GM19463 (cell line): ENCODE measurements at regions not wholly inside any gene's neighbourhood (a gene's known extent, or its start where the extent isn't known, plus 50 kb on each side); places are given as distances from the start of the nearest gene placed in this dataset.
A peak's percentile ranks its signal among the peaks of the same experiment; 100 is the strongest.
"Not testable (repeated sequence)": the region's sequence is repeated elsewhere in the genome, so short reads cannot be mapped to it uniquely, and the experiment has no call there.

Experiments used
- ATAC-seq: cut with Tn5 transposase; IDR thresholded peaks from one replicate; pipeline ENCODE4 v1.9.1; 2021; ENCODE audit warnings: mild to moderate bottlenecking, moderate library complexity; ENCODE audit not compliant: unreplicated experiment

DNA sequence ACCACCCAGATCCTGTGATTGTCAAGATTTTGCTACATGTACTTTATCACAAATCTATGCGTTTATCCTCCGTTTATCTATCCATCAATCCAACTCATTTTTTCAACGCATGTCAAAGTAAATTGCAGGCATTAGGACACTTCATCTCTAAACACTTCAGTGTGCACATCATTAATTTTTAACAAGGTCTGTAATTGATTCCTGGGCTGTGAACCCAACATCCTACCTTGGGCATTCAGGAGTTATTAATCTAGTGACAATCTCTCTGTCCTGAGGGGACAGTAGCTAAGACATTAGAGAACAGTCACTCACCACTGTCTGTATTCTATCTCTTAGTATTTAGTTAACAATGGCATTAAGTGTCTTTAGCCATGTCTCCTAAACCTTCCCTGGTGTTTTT is 264.7 kb downstream of the SOX9 start:
- ATAC-seq: no peak

DNA sequence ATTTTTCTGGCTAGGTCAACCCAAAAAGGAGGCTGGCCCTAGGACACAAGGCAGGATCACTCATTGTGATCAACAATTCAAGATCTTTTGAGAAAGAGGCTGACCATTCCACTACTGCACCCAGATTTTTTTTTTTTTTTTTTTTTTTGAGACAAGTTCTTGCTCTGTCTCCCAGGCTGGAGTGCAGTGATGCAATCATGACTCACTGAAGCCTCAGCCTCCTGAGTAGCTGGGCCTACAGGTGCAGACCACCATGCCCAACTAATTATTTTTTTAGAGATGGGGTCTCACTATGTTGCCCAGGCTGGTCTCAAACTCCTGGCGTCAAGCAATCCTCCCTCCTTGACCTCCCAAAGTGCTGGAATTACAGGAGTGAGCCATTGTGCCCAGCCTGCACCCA is 265.4 kb downstream of the SOX9 start:
- not testable (repeated sequence) for ATAC-seq

DNA sequence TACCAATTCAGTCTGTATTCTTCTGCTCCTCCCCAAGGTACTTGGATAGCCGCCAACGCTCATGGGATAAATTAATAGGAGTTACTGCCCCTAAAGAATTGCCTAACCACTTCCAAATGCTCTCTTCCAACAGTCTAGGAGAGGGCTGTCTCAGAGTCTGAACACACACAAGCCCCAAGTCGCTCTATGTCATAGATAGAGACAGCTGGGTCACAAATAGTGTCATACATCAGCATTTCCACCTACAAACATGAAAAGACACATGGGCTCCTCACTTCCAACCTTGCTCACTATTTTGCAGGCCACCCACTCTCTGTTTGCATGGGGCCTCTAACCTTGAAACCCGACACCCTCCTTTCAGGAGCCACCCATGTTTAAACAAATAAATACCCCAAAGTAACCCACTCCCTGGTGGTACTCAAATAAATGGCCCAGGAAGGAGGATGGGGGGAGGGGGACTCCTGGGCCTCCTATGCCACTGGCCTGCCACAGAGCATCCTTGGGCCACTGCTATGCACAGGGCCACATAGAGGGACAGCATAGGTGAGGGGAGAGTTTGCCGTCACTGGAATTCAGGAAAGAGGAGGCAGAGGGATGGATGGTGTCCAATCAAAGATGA is 265.9 kb downstream of the SOX9 start:
- ATAC-seq: no peak

DNA sequence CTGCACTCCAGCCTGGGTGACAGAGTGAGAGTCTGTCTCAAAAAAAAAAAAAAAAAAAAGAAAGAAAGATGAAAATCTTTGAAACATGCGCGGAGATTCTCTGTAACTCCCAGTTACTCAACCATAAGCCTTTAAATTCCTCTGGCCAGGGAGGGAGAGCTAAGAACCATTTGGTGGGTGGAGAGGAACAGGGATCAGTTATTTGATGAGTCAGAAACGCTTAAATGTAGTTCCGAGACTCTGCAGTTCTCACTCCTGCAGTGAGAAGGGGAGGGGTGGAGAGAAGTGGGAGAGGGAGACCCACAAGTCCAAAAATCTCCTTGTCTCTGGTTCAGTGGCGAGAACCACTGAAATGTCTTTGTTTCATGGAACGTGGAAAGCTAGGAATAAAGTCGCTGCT is 266.7 kb downstream of the SOX9 start:
- ATAC-seq: no peak

DNA sequence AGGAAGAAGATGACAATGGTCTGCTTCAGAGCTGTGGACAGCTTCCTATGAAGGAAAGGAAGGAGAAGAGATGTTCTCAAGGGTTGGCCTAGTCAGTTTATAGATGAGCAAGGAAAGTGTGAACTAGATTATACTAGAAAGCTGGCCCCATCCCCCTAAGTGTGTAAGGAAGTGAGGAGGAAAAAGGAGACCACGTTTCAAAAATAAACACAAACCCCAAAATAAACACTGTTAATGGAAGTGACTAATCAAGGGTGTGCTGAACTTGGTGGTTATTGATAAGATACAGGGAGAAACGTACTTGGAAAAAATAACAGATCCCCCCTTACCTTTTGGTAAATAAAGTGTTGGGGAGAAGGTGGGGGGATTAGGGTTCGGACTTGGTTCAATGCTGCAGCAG is 267.1 kb downstream of the SOX9 start:
- ATAC-seq: no peak

DNA sequence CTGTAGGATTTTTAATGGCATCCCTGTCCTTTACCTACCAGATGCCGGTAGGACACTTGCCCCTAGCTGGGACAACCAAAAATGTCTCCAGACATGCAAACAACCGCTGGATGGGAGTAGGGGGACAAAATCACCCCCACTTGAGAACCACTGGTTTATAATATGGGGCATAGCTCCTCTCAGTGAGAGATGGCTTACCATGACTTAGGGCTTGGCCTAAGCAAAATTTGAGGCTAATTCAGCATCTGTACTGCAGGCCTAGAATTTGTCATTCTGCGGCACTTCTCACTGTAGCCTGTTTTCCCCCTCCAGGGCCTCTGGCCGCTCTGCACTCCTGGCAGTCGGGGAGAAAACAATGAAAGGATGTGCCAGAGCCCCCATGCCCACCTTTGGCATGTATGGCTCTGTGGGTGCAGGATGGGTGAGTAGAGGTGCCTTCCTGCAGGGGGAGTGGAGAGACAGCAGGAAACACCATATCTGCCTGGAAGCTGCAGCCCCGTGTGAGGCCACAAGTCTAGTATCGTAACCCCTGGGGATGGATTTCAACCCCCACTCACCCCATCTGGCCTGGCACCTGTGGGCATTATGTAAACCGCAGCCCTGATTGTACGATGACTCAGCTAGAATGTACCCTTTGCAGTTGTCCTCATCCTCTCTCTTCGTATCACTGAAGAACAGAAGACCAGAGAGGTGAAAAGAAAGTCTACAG is 268.1 kb downstream of the SOX9 start:
- ATAC-seq: peak; percentile 80

DNA sequence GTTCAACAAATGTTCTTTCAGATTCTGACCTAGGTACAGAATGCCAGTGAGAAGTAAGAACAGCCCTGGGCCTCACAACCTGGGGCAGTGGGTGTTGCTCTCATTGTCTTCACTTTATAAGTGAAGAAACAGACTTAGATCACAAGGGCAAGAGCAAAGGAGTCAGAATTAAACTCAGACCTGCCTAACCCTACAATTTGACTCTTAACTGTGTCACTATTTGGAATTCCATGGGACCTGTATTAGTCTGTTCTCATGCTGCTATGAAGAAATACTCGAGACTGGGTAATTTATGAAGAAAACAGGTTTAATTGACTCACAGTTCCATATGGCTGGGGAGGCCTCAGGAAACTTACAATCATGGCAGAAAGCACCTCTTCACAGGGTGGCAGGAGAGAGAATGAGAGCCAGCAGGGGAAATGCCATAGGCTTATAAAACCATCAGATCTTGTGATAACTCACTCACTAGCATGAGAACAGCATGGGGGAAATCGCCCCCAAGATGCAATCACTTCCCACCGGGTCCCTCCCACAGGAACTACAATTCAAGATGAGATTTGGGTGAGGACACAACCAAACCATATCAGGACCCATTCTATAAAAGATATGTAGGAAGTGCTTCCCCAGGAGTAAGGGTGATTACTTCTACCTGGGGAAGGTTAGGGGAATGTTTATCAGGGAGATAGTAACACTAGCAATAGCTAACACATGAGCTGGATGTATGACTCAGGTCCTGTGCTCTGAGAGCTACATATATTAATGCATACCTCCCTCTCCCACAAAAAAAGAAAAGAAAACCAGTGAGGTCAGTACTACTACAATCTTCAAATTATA is 270.1 kb downstream of the SOX9 start:
- ATAC-seq: no peak

DNA sequence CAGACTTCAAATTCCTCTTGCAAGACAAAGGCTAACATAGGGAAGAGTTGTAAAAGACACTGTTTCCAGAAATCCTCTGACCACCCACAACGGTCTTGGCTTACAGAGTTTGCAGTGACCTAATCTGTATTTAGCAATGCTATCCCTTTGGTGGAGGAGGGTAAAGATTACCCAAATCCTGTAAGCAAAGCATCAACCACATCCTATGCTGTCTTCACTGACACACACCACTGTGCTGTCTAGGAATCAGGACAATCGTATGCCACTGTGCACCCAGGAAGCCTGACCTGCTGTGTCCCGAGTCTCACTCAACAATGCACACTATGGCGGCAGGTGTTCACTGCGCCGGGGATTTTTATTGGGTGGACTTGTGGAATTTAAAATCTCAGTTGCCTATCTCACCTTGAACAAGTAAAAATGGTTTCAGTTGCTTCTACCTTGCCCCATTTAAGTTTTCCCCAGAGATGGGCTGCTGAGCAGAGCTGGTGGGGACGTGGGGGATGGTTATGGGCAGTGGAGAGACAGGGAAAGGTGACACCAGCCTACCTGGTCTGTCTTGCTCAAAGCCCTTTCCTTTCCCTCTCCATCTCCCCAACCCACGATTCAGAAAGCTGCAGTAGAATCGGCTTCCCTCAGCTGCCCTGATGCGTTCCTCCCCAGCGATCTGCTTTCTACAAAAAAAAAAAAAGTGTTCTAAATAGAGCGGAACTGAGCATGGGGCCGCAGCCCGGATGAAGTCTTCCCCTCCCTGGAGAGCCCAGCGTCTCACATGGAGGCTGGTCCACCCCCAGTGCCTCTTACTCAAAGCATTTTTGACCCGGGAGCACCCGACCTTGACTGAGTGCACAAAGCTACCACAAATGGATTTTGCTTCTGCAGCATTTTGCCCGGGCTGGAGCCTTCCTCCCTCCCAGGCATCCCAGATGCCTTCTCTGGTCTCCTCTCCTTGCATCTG is 271.5 kb downstream of the SOX9 start:
- ATAC-seq: no peak

DNA sequence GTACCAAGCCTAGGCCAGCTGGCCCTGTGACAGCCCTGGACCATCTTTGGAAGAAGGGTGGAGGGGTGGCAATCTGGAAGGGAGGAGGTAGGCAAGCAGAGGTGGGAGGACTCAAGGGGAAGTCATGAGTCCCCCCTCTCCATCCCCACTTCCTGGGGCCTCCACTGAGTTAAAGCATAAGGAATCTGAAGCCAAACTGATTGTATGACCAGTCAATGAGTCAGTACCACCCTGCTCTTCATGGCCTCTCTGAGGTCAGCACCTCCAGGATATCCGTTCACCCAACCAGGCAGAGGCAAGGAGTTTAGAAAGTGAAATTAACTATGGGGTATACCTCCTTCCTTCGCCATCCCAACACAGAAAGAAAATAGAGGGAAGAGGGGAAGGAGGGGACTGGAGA is 272.7 kb downstream of the SOX9 start:
- ATAC-seq: no peak

DNA sequence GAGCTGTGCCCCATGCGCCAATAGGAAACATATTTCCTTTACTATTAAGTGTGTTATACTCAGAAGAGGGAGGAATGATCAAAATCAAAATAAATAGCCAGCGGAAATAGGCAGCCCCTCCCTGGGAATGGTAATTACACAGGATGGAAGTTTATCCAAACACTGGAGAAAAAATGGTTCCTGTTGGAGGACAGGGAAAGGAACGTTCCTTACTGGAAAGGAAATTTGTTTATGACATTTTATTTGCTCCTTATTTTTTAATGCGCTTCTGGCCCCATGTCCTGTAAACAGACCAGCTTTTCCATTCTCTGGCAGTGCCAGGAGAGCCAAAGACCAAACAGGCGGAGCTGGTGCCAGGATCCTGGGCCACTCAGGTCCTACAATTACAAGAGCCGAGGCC is 273.7 kb downstream of the SOX9 start:
- no peak for ATAC-seq

DNA sequence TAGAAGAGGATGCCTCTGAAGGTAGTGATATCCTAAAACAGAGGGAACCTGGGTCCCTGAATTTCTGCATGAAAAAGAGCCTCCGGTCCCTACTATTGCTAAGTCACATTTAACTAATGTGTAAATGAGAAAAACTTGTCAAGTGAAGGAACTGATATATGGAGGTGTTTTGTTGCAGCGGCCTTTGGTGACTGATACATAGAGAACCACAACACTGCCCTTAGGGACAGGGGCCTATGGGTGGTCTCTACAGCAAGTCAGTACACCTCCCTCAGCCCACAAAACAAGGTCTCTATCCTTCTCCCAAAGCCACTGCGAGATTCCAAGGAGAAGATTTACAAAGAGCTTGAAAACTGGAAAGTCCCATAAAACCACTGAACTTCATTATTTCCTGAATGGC is 275.3 kb downstream of the SOX9 start:
- ATAC-seq: no peak

DNA sequence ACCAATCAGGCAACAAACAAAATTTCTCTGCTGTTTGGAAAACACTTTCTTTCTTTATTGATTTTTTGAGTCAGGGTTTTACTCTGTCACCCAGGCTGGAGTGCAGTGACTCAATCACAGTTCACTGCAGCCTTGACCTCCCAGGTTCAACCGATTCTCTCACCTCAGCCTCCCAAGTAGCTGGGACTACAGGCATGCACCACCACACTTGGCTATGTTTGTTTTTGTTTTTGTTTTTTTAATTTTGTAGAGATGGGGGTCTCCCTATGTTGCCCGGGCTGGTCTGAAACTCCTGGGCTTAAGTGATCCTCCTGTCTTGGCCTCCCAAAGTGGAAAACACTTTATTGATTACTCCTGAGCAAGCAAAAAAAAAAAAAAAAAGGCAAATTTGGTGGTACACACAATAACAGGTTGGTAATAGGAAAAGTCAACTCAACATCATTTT is 276.4 kb downstream of the SOX9 start:
- no peak for ATAC-seq

DNA sequence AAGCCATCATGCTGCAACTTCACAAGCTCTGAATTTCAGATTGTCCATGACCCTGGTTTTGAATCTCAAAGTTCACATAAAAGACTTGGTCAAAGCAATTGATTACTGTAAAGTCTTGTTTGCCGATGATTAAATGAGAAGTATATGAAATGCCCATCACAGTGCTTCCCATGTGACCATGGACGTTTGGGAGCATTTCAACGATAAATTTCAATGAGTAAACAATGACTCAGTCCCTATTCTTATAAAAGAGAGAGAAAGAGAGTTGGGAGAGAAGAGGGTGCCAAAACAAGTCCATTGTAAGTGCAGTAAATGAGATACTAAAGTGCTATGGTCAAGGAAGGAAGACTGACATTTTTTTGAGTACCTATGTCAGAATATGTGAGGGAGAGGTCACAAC is 276.9 kb downstream of the SOX9 start:
- ATAC-seq: no peak

DNA sequence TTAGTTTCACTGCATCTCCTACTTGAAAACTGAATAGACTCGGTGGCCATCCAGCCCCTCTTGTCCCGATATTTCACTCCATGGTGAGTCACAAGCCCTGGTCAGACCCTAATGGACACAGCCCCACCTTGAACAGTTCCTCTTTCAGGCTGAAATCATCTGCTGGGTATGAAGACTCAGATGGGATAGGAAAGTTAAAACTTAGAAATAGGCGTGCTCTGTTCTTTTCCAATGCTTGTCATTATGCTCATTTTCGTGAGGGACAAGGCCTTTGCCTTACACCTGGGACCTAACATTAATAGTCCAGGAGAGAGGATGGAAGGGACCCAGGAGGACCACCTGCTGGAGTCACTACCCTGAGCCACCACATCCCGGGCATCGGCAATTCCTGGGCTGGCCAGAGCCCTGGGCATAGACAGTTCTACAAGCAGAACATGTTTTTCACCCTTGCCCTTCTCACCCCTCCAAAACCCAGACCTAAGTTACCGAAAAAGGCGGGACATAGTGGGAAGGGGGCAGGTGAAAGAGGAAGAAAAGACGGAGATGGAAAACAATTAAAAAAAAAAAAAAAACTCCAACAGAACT is 278.3 kb downstream of the SOX9 start:
- no peak for ATAC-seq

DNA sequence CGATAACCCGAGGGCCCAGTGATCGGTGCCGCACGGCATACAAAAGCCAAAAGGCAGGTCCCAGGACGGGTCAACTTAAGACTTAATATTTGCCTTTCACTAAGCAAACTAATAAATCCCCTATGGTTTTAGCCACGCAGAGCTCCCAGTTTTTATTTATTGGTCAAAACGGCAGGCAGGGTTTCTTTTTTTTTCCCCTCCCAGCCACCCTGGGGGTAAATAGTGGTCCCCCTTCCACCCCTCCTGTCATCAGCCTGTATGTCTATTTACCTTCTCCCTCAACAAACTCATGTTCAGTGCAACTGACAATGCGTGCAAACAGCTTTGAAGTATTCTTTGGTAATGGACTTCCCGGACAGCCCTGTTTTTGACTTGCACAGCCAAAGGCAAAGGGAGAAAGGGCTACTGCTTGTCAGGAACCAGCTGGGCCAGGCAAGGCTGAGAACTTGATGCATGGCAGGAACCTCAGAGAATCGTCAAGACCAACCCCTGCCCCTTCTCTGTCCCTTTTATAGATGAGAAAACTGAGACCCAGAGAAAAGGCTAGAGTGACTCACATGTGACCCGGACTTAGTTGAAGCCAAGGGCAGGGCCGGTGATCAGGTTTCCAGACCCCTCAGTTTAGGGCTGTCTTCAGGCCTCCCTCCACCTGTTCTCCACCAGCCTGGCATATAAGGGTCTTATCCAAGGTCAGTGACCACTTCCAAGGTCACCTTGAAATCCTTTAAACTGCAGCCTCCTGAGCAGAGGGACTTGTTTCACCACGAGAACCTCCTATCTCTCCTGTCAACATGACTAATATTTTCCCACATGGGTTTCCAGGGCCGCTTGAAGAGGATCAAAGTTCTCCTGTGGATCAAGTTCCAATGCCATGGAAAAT is 279.0 kb downstream of the SOX9 start:
- ATAC-seq: no peak

DNA sequence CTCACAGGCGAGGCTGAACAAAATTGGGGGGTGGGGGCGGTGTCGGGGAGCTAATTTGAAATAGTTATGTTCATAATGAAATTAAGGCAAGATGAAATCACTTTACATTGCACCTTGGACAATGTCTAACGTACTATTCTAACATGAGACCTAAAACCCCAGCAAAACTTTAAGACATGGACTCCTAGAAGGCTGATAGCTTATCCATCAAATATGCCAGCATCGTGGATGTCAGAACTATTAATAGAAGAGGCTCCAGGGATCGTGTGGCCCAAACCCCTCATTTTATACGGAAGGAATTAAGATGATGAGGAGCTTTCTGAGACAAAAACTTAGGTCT is 279.6 kb downstream of the SOX9 start:
- no peak for ATAC-seq

DNA sequence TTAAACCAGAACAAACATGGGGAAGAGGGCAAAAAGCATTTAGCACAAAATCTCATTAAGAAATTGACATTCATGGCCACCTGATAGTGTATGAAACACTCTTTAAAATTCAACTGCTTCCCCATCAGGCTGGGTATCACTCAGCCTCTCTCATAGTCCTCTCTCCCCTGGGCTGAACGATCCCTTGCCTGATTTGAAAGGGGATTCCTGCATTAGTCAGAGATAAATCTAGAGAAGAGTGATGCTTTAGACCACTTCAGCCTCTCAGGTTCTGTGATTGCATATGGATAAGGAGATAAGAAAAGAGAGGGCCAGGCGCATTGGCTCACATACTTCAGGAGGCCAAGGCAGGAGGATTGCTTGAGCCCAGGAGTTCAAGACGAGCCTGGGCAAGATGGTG is 280.0 kb downstream of the SOX9 start:
- ATAC-seq: no peak

DNA sequence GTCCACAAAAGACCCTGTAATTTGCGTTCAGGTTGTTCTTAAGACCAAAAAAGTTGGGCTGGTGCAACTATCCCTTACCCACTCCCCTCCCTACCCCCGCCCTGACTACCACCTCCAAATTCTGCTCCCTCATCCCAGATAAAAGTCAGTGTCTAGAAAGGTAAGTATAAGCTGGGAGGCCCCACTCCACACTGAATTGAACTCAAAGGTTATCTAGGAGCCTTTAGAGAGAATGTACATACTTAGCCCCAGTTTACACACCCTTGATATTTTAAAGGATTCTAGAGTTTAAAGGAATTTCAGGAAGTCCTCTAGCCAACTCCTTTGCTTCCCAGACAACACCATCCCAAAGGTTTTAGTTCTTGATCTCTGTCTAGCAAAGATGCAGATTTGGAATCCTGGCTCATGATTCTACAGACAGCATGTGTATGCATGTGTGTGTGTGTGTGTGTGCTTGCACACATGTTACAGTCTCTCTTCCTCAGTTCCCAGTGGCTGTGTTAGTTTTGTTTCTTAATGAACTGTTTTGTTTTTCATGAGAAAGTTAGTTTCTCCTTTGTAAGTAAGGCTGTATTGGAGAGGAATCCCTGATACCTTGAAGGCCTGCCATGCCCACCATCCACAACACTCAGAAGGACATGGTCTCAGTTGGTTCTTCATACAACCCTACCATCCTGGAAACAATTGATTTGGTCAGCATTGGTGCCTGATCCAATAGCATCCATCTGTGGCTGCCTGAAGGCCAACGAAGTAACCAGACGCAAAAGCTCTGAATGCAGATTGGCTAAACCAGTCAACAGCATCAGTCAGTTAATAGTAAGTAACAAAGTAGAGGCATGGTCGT is 281.3 kb downstream of the SOX9 start:
- no peak for ATAC-seq

DNA sequence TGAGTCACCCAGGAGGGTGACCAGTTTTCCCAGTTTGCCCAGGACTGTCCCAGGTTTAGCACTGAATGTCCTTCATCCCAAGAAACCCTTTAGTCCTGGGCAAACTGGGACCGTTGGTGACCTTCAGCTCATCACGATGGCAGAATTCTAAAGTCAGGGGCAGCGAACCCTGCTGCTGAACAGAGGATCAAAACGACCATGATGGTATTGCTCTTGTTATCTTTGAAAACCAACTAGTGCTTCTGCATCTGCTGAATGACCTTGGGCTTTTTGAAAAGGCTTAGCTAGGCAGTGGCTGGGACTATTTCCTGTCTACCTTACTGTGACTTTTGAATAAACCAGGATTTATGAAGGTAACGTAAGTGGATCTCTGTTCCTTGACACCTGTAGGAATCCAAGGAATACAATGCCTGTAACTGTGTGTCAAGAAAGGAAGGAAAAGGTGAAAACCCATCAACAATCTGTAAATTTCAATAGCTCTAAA is 281.9 kb downstream of the SOX9 start:
- ATAC-seq: no peak
